SK-N-SH treated with all-trans-retinoic acid at 6 μM for 48 hours (cell line): ENCODE measurements at regions not wholly inside any gene's neighbourhood (a gene's known extent, or its start where the extent isn't known, plus 50 kb on each side); places are given as distances from the start of the nearest gene placed in this dataset.

Source experiments
- ATAC-seq: fragments of 200-7000 bp; cut with Tn5 transposase; 3 replicates; pipeline ENCODE4 v1.9.1; 2020; ENCODE audit warnings: mild to moderate bottlenecking, moderate library complexity
- ARNTL ChIP-seq: fragments of 450-650 bp; formaldehyde crosslinking; IDR thresholded peaks from 2 replicates; pipeline ENCODE4 v1.5.0; 2020; ENCODE audit warnings: low read depth, mild to moderate bottlenecking, moderate library complexity, borderline replicate concordance
- BACH2 ChIP-seq: fragments of 250-450 bp; sonication (Bioruptor Pico); IDR thresholded peaks from 2 replicates; pipeline ENCODE4 v1.9.0; 2021; ENCODE audit warnings: mild to moderate bottlenecking, borderline replicate concordance
- CSRNP3 ChIP-seq: fragments of 250-450 bp; sonication (Bioruptor Pico); IDR thresholded peaks from 2 replicates; pipeline ENCODE4 v1.5.1; 2021; ENCODE audit warnings: mild to moderate bottlenecking, moderate library complexity
- ESRRG ChIP-seq: fragments of 250-450 bp; sonication (Bioruptor Pico); IDR thresholded peaks from 2 replicates; pipeline ENCODE4 v1.6.1; 2021; ENCODE audit warnings: mild to moderate bottlenecking
- GLIS3 ChIP-seq: fragments of 250-450 bp; sonication (Bioruptor Pico); IDR thresholded peaks from 2 replicates; pipeline ENCODE4 v1.5.0; 2020; ENCODE audit warnings: mild to moderate bottlenecking, moderate library complexity
- ISL1 ChIP-seq: fragments of 250-450 bp; sonication (Bioruptor Pico); IDR thresholded peaks from 2 replicates; pipeline ENCODE4 v2.1.2; 2022; ENCODE audit warnings: mild to moderate bottlenecking, moderate library complexity
- POU6F1 ChIP-seq: fragments of 250-450 bp; sonication (Bioruptor Pico); IDR thresholded peaks from 2 replicates; pipeline ENCODE4 v1.8.0; 2021; ENCODE audit warnings: low read depth, mild to moderate bottlenecking, moderate library complexity, borderline replicate concordance
- PPARA ChIP-seq: fragments of 250-450 bp; sonication (Bioruptor Pico); IDR thresholded peaks from 2 replicates; pipeline ENCODE4 v1.5.0; 2020; ENCODE audit warnings: mild to moderate bottlenecking, borderline replicate concordance
- SNAI2 ChIP-seq: fragments of 250-450 bp; sonication (Bioruptor Pico); IDR thresholded peaks from 2 replicates; pipeline ENCODE4 v1.5.0; 2020; ENCODE audit warnings: mild to moderate bottlenecking, moderate library complexity
- TCF4 ChIP-seq: fragments of 250-450 bp; sonication (Bioruptor Pico); IDR thresholded peaks from 2 replicates; pipeline ENCODE4 v1.8.0; 2021; ENCODE audit warnings: mild to moderate bottlenecking, moderate library complexity, borderline replicate concordance
- ZC3H10 ChIP-seq: fragments of 250-450 bp; sonication (Bioruptor Pico); IDR thresholded peaks from 2 replicates; pipeline ENCODE4 v1.5.1; 2021; ENCODE audit warnings: mild to moderate bottlenecking, moderate library complexity
- ZFP3 ChIP-seq: fragments of 250-450 bp; sonication (Bioruptor Pico); IDR thresholded peaks from 2 replicates; pipeline ENCODE4 v1.5.0; 2020; ENCODE audit warnings: mild to moderate bottlenecking, moderate library complexity
- ZFP30 ChIP-seq: fragments of 450-650 bp; formaldehyde crosslinking; IDR thresholded peaks from 2 replicates; pipeline ENCODE4 v1.5.0; 2022; ENCODE audit warnings: mild to moderate bottlenecking, moderate library complexity
- ZNF565 ChIP-seq: fragments of 450-650 bp; formaldehyde crosslinking; conservative IDR thresholded peaks from 2 replicates; pipeline ENCODE4 v1.5.0; 2020; ENCODE audit warnings: low read depth, mild to moderate bottlenecking, moderate library complexity
- TF ChIP-seq, protein P1 (sequence below): fragments of 250-450 bp; sonication (Bioruptor Pico); IDR thresholded peaks from 2 replicates; pipeline ENCODE4 v1.5.1; 2020; ENCODE audit warnings: low read depth, mild to moderate bottlenecking, moderate library complexity
- TF ChIP-seq, protein P2 (sequence below): fragments of 250-450 bp; sonication (Bioruptor Pico); IDR thresholded peaks from 2 replicates; pipeline ENCODE4 v1.5.0; 2020; ENCODE audit warnings: mild to moderate bottlenecking, moderate library complexity

- TF ChIP-seq BACH2 (CRISPR knock-in tag) (no peak), ZNF565 (no peak), ZFP30 (CRISPR knock-in tag) (no peak), POU6F1 (CRISPR knock-in tag) (no peak), SNAI2 (CRISPR knock-in tag) (no peak), ISL1 (CRISPR knock-in tag) (no peak), TCF4 (CRISPR knock-in tag) (no peak), CSRNP3 (CRISPR knock-in tag) (no peak), ZC3H10 (CRISPR knock-in tag) (no peak), PPARA (no peak), ESRRG (CRISPR knock-in tag) (no peak)
- TF ChIP-seq, protein P1, sequence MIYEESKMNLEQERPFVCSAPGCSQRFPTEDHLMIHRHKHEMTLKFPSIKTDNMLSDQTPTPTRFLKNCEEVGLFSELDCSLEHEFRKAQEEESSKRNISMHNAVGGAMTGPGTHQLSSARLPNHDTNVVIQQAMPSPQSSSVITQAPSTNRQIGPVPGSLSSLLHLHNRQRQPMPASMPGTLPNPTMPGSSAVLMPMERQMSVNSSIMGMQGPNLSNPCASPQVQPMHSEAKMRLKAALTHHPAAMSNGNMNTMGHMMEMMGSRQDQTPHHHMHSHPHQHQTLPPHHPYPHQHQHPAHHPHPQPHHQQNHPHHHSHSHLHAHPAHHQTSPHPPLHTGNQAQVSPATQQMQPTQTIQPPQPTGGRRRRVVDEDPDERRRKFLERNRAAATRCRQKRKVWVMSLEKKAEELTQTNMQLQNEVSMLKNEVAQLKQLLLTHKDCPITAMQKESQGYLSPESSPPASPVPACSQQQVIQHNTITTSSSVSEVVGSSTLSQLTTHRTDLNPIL (CRISPR knock-in tag) = no peak
- TF ChIP-seq, protein P2, sequence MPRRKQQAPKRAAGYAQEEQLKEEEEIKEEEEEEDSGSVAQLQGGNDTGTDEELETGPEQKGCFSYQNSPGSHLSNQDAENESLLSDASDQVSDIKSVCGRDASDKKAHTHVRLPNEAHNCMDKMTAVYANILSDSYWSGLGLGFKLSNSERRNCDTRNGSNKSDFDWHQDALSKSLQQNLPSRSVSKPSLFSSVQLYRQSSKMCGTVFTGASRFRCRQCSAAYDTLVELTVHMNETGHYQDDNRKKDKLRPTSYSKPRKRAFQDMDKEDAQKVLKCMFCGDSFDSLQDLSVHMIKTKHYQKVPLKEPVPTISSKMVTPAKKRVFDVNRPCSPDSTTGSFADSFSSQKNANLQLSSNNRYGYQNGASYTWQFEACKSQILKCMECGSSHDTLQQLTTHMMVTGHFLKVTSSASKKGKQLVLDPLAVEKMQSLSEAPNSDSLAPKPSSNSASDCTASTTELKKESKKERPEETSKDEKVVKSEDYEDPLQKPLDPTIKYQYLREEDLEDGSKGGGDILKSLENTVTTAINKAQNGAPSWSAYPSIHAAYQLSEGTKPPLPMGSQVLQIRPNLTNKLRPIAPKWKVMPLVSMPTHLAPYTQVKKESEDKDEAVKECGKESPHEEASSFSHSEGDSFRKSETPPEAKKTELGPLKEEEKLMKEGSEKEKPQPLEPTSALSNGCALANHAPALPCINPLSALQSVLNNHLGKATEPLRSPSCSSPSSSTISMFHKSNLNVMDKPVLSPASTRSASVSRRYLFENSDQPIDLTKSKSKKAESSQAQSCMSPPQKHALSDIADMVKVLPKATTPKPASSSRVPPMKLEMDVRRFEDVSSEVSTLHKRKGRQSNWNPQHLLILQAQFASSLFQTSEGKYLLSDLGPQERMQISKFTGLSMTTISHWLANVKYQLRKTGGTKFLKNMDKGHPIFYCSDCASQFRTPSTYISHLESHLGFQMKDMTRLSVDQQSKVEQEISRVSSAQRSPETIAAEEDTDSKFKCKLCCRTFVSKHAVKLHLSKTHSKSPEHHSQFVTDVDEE (CRISPR knock-in tag) = no peak
- TF ChIP-seq, all 23 proteins: peak for 0
- ATAC-seq = no peak
Observed at GRCh38 chr21:26635681-26636080, 62.6 kb upstream of the CYYR1 start.

- no peak for TF ChIP-seq GLIS3 (CRISPR knock-in tag)
- ATAC-seq = no peak
Observed at GRCh38 chr21:26632691-26633090, 59.6 kb upstream of the CYYR1 start.

- TF ChIP-seq, protein P2 (CRISPR knock-in tag) = no peak
- TF ChIP-seq ARNTL (no peak), TCF4 (CRISPR knock-in tag) (no peak), ZNF565 (no peak), POU6F1 (CRISPR knock-in tag) (no peak), ZFP3 (no peak), BACH2 (CRISPR knock-in tag) (no peak)
- TF ChIP-seq, all 23 proteins: peak for 0
- ATAC-seq = no peak
Observed at GRCh38 chr21:26626187-26626586, 53.1 kb upstream of the CYYR1 start.
